ENCODE measurements at regions not wholly inside any gene's neighbourhood (a gene's known extent, or its start where the extent isn't known, plus 50 kb on each side); places are given as distances from the start of the nearest gene placed in this dataset.

DNA sequence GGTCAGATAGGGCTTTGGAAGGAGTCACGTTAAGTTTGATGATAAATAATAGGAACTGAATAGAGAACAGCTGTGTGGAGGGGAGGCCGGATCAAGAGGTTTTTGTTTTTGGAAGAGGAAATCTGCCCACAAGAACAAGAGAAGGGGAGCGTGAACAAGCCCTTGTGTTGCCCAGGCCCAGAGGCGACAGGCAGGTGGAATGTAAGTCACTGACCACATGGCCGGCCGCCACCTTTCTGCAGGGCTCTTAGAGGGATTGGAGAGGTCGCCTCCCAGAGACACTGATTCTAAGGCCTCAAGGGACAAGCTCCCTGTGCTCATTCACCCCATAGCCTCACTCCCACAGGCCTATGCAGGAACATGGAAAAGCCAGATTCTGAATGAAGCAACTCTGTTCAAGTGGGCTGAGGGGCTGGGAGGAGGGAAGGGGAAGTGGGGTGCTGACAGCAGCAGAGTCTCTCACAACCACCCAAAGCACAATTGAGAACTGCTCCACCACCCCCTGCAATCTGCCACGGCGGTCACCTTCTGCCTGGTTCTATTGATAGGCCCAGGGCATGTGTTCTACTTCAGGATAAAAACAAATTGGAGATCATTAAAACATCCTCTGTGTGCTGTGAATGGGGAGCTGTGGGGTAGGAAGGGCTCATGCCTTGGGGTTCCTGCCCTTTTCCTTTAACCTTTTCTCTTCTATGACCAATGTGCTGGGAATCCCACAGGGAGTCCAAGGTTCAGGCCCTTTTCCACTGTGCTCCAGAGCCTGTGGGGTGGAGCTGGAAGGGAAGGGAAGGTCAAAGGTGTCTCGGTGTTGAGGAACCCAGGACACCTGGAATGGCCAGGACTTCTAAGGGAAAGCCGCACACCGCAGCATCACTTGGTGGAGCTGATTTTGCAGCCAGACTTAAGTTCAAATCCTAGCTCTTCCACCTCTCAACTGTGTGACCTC is 63.3 kb upstream of the PARP1 start (continued):
- TF ChIP-seq, protein P1, sequence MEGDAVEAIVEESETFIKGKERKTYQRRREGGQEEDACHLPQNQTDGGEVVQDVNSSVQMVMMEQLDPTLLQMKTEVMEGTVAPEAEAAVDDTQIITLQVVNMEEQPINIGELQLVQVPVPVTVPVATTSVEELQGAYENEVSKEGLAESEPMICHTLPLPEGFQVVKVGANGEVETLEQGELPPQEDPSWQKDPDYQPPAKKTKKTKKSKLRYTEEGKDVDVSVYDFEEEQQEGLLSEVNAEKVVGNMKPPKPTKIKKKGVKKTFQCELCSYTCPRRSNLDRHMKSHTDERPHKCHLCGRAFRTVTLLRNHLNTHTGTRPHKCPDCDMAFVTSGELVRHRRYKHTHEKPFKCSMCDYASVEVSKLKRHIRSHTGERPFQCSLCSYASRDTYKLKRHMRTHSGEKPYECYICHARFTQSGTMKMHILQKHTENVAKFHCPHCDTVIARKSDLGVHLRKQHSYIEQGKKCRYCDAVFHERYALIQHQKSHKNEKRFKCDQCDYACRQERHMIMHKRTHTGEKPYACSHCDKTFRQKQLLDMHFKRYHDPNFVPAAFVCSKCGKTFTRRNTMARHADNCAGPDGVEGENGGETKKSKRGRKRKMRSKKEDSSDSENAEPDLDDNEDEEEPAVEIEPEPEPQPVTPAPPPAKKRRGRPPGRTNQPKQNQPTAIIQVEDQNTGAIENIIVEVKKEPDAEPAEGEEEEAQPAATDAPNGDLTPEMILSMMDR (IDR thresholded peaks at IDR 0.05 in 2 of 3, conservative IDR thresholded peaks at IDR 0.05 in 1 of 3; ENCODE audit: borderline replicate concordance in 1 of 3, insufficient read depth in 1 of 3, low read depth in 2 of 3, low read length in 2 of 3), result no peak
- TF ChIP-seq ZFX (IDR thresholded peaks at IDR 0.05) (no peak), JUND (IDR thresholded peaks at IDR 0.05) (no peak), ZNF274 (IDR thresholded peaks at IDR 0.05; ENCODE audit: low read depth, low read length) (no peak)

- no peaks in the 10 kb centered on the region for H3K9me2 ChIP-seq (ENCODE audit: insufficient read depth)
- no peaks in the 10 kb centered on the region for H3K9me3 ChIP-seq (ENCODE audit: control insufficient read depth in 1 of 2, insufficient read depth in 1 of 2, low read depth in 1 of 2, low read length in 2 of 2)
- no peaks in the 10 kb centered on the region for H3K4me1 ChIP-seq (ENCODE audit: control insufficient read depth in 1 of 2, insufficient read depth in 2 of 2, low read length in 2 of 2)
- no peak for ATAC-seq
- POLR2A ChIA-PET, result no interaction called here
- RAD21 ChIA-PET (ENCODE audit: low non-redundant PET in 1 of 2, low total read pairs in 2 of 2, uncharacterized antibody in 2 of 2, unreplicated experiment in 2 of 2), result no interaction called here
- no peak overlapping the region for H3K4me2 ChIP-seq (ENCODE audit: low read length)
- no peak overlapping the region for H2AFZ ChIP-seq (ENCODE audit: low read depth, low read length, poor library complexity, severe bottlenecking)
- no peak overlapping the region for H3K27ac ChIP-seq (ENCODE audit: low read depth, low read length)
- no peak for DNase-seq (ENCODE audit: low read depth, low spot score)
- CTCF ChIA-PET, result no interaction called here
- no peak overlapping the region for H3K4me3 ChIP-seq (replicated peaks in 1 of 2; ENCODE audit: low read depth in 1 of 2, low read length in 2 of 2)
- H3K79me2 ChIP-seq (ENCODE audit: insufficient read depth, low read length), result no peaks in the 10 kb centered on the region
- no TSS peak for BruUV-seq (replicated peaks)
- no peaks in the 10 kb centered on the region for H4K20me1 ChIP-seq (ENCODE audit: insufficient read depth)
- intact Hi-C loops (cut with micrococcal nuclease), result no loop called here
- H3K36me3 ChIP-seq (ENCODE audit: control insufficient read depth in 1 of 2, insufficient read depth in 2 of 2, low read length in 2 of 2), result no peaks in the 10 kb centered on the region
- no peak overlapping the region for H3K9ac ChIP-seq (ENCODE audit: low read length)
- H3K27me3 ChIP-seq (ENCODE audit: insufficient read depth, low read length), result no peaks in the 10 kb centered on the region
- TF ChIP-seq TCF7L2 (IDR thresholded peaks at IDR 0.05; ENCODE audit: borderline replicate concordance, extremely low read depth, insufficient read depth, insufficient read length), result no peak
- TF ChIP-seq ZBTB33 (IDR thresholded peaks at IDR 0.05; ENCODE audit: extremely low read depth, insufficient replicate concordance, low read length), result no peak
- TF ChIP-seq ZNF274 (IDR thresholded peaks at IDR 0.05; ENCODE audit: low read depth, low read length), result no peak
- TF ChIP-seq ZFX (IDR thresholded peaks at IDR 0.05), result no peak
- TF ChIP-seq, protein P1 (IDR thresholded peaks at IDR 0.05 in 2 of 3, conservative IDR thresholded peaks at IDR 0.05 in 1 of 3; ENCODE audit: borderline replicate concordance in 1 of 3, insufficient read depth in 1 of 3, low read depth in 2 of 3, low read length in 2 of 3), result no peak
- no peak for TF ChIP-seq POLR2AphosphoS5 (IDR thresholded peaks at IDR 0.05; ENCODE audit: low read depth, low read length)
- TF ChIP-seq SRF (IDR thresholded peaks at IDR 0.05; ENCODE audit: low read depth), result no peak
- no peak for TF ChIP-seq RAD21 (IDR thresholded peaks at IDR 0.05; ENCODE audit: low read depth)
- no peak for TF ChIP-seq YY1 (IDR thresholded peaks at IDR 0.05; ENCODE audit: extremely low read depth, insufficient replicate concordance, low read depth, low read length)
- no peak for TF ChIP-seq JUND (IDR thresholded peaks at IDR 0.05)
- no peak for TF ChIP-seq SP1 (IDR thresholded peaks at IDR 0.05; ENCODE audit: low read depth)
- TF ChIP-seq SIN3A (IDR thresholded peaks at IDR 0.05; ENCODE audit: low read depth), result no peak
- TF ChIP-seq ATF3 (IDR thresholded peaks at IDR 0.05), result no peak
- TF ChIP-seq FOSL1 (IDR thresholded peaks at IDR 0.05; ENCODE audit: low read depth), result no peak
- TF ChIP-seq CBX3 (IDR thresholded peaks at IDR 0.05; ENCODE audit: low read depth), result no peak
- no peak for TF ChIP-seq EZH2 (IDR thresholded peaks at IDR 0.05)
- TF ChIP-seq, protein P2, sequence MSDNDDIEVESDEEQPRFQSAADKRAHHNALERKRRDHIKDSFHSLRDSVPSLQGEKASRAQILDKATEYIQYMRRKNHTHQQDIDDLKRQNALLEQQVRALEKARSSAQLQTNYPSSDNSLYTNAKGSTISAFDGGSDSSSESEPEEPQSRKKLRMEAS (IDR thresholded peaks at IDR 0.05), result no peak
Measured at GRCh38 chr1:226473325-226473724, 65.4 kb upstream of the PARP1 start.

All from HCT116 (cell line).